ENCODE measurements at regions not wholly inside any gene's neighbourhood (a gene's known extent, or its start where the extent isn't known, plus 50 kb on each side); places are given as distances from the start of the nearest gene placed in this dataset.

DNA sequence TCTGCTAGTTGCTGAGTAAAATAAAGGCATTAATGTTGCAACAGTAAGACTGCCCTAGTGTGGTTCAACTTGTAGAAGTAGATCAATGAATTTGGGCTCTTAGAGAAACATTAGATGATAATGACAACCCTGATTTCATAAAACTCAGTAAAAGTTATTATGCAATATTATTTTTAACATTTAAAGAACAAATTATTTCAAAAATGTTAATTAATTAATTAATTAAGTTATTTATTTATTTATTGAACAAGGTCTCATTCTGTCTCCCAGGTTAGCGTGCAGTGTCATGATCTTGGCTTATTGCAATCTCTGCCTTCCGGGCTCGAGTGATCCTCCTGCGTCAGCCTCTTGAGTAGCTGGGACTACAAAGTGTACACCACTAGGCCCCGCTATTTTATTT is 1016.4 kb downstream of the VRK1 start:
- TF ChIP-seq, protein P1, sequence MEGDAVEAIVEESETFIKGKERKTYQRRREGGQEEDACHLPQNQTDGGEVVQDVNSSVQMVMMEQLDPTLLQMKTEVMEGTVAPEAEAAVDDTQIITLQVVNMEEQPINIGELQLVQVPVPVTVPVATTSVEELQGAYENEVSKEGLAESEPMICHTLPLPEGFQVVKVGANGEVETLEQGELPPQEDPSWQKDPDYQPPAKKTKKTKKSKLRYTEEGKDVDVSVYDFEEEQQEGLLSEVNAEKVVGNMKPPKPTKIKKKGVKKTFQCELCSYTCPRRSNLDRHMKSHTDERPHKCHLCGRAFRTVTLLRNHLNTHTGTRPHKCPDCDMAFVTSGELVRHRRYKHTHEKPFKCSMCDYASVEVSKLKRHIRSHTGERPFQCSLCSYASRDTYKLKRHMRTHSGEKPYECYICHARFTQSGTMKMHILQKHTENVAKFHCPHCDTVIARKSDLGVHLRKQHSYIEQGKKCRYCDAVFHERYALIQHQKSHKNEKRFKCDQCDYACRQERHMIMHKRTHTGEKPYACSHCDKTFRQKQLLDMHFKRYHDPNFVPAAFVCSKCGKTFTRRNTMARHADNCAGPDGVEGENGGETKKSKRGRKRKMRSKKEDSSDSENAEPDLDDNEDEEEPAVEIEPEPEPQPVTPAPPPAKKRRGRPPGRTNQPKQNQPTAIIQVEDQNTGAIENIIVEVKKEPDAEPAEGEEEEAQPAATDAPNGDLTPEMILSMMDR (conservative IDR thresholded peaks at IDR 0.05; ENCODE audit: low read depth, low read length), result no peak
- no peak for TF ChIP-seq RCOR1 (IDR thresholded peaks at IDR 0.05; ENCODE audit: insufficient replicate concordance, low read length)
- TF ChIP-seq, protein P2, sequence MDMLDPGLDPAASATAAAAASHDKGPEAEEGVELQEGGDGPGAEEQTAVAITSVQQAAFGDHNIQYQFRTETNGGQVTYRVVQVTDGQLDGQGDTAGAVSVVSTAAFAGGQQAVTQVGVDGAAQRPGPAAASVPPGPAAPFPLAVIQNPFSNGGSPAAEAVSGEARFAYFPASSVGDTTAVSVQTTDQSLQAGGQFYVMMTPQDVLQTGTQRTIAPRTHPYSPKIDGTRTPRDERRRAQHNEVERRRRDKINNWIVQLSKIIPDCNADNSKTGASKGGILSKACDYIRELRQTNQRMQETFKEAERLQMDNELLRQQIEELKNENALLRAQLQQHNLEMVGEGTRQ (IDR thresholded peaks at IDR 0.05; ENCODE audit: low read depth, low read length), result no peak
- no peak for TF ChIP-seq POLR2A (IDR thresholded peaks at IDR 0.05; ENCODE audit: low read depth, low read length)
- TF ChIP-seq RAD21 (IDR thresholded peaks at IDR 0.05; ENCODE audit: low read length), result no peak
- no peak for TF ChIP-seq RFX5 (IDR thresholded peaks at IDR 0.05; ENCODE audit: low read depth, low read length)
- TF ChIP-seq CEBPB (IDR thresholded peaks at IDR 0.05; ENCODE audit: low read depth, low read length), result no peak
- TF ChIP-seq CHD1 (IDR thresholded peaks at IDR 0.05; ENCODE audit: low read depth, low read length), result no peak
- no peak for TF ChIP-seq MAZ (IDR thresholded peaks at IDR 0.05; ENCODE audit: borderline replicate concordance, low read depth, low read length)
- no peak for TF ChIP-seq MAFK (IDR thresholded peaks at IDR 0.05; ENCODE audit: low read depth, low read length)
- no peak for TF ChIP-seq SMC3 (IDR thresholded peaks at IDR 0.05; ENCODE audit: low read depth, low read length)
- TF ChIP-seq BHLHE40 (IDR thresholded peaks at IDR 0.05; ENCODE audit: low read depth, low read length), result no peak

Measured in IMR-90 (cell line).